ENCODE measurements at regions not wholly inside any gene's neighbourhood (a gene's known extent, or its start where the extent isn't known, plus 50 kb on each side); places are given as distances from the start of the nearest gene placed in this dataset.

DNA sequence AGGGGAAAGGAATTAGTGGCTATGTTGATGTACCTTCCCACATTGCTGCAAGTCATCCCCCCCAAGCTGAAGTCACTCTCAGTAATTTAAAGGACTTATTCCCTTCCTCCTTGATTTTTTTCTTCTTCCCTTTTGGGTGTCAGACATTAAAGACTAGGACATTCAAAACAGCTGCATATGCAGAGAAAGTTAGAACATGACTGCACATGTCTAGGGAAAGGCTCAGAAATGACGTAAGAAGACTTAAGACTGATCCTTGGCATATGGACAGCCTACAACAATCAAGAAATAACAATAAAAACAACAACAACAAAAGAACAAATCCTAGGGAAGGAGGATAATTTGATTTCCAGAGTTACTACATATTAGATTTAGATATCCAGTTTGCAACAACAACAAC is 997.5 kb downstream of the TLE4 start:
- no peak for DNase-seq

DNA sequence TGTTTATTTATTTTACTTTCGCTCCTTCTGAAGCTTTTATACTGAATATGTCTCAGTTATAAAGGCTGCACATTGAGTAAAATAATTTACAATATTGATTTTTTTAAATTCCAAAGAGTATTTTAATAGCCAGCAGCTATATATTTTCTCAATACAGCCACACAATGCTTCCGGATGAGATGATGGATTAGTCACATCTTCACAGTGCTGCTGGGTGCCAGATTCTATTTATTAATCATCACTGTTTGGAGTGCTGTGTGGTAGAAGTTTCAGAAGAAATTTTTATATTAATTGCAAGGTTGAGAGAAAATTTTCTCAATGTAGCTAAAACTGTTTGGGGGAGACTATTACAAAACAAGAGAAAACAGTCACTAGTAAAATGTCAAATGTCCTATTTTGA is 989.8 kb downstream of the TLE4 start:
- no peak for DNase-seq

DNA sequence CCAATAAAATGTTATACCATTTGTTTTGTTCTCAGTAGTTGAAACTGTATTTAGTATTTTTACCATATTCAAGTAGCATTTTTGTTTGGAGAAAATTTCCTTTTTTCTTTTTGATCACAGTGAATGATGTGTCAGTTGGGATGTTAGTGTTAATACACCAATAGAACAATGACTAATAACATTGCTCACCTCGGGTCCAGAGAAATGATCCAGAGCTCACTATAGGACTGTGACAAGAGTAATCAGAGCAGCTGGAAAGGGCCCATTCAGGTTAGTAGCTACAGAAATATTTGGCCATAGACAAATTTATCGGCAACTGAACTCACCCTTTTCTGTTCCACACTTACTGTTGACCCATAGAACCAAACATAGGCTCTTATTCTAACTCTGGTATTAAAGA is 989.2 kb downstream of the TLE4 start:
- no peak for DNase-seq

DNA sequence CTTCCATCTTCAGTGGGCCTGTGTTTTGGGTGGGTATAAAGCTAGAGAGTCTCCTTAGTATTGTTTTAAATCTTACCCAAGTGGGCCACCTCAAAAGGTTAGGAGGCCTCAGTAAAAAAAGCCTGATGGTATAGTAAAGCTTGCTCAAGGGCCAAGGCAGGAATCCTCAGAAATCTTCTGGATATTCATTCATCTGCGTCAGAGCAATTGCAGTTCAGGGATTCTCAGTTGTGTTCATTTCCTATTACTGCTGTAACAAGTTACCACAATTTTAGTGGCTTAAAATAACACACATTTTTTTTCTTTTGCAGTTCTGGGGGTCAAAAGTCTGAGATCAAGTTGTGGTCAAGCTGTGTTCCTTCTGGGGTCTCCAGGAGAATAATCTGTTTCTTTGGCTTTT is 985.5 kb downstream of the TLE4 start:
- no peak for DNase-seq

DNA sequence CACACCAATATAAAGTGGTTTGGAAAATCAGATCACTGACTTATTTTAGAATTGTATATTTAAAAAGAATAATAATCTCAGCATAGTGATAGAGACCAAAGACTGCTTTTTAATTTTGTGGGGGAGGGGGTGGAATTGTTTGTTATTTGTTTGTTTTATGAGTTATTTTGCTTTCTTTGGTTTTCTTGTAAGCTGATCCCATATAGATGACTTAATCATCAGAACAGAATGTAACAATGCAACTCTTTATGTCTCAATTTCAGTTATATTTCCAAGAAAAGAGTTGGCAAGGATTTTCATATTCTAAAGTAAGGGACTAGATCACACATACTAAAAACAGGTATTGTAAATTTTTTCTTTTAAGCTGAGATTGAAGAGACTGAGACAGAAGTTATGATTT is 984.9 kb downstream of the TLE4 start:
- no peak for DNase-seq

DNA sequence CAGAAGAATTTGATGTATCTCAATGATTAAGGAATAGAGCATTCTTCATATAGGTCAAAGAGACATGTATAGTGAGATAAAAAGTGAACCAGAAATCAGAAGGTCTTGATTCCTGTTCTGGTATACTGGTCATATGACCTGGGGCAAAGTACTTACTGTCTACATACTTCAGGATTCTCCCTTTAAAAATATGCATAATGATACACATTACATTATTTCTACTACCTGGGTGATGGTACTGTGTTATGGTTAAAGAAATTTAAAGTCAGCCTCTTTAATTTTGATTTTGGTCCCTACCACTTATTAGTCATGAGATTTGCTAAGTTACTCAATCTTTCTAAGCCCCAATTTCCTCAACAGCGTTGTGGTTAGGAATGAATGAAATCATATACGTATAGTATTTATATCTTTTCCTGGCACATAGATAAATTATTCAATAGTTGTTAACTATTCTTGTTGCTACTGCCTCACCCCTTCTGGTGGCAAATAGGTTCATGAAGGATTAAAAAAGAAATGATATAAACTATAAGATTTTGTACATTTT is 984.1 kb downstream of the TLE4 start:
- DNase-seq: no peak

DNA sequence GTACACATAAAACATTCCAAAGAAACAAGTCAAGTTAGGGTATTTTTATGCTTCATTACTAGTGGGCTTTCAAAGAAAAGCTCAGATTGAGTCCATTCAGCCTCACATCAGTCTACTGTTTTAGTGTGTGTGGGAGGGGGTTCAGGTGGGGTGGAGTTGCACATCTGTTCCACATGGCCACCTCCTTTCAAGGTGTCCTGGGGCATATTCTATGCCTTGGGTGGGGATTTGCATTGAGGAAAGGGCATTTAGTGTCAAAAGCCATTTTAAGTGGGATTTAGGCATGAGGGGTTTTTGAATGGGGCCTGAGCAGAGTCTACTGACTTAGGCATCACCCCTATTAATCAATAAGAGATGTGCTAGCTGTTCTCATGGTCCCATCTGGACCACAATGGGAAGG is 983.1 kb downstream of the TLE4 start:
- no peak for DNase-seq

DNA sequence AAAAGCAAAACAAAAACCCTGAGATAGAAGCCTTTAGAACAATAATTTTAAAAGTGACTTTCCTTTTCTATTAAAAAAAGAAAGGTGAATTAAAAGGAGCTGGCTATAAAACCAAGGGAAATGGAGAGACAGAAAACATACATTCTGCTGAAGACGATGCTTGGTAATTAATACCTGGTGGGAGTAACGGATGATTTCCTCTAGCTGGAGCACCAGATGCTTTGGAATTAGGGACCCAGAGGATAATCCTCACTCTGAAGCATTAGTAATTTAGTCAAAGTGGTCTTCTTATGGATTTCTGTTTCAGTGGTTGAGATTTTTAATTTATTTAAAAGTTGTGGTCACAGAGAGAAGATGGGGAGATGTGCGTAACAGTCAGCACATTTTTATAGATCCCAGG is 982.5 kb downstream of the TLE4 start:
- no peak for DNase-seq

DNA sequence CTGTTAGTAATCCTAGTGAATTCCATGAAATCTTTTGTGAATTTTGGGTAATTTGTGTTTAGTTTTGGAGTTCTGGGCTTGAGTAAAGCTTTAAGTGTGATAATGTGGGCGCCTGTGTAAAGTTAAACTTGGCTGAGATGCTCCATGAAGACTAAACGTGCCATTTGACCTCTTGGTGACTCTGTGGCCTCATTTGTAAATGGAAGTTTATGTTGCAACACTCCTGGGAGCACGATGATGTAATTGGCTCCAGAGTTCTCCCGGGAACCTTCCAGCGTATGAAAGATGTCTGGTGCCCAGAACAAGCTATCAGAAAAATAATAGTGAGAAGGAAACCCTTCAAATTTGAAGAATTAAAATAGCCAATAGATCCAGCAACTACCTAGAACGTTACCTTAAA is 981.2 kb downstream of the TLE4 start:
- no peak for DNase-seq

DNA sequence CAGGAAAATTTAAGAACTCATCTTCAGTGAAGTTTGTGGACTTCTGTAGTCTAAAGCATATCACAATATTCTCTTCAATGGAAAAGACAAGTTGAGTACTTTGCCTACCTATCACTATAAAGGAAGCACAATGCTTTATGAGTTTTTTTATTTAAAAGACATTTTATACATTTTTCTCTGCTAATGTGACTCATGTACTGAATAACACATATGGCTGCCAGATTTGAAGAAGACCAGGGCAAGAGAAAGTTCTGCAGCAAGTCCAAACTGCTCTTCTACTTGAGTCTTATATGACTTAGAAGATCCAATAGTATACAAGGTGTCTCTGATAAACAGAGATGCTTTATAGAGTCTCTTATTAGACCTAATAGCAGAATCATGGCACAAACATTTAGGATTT is 978.4 kb downstream of the TLE4 start:
- no peak for DNase-seq

DNA sequence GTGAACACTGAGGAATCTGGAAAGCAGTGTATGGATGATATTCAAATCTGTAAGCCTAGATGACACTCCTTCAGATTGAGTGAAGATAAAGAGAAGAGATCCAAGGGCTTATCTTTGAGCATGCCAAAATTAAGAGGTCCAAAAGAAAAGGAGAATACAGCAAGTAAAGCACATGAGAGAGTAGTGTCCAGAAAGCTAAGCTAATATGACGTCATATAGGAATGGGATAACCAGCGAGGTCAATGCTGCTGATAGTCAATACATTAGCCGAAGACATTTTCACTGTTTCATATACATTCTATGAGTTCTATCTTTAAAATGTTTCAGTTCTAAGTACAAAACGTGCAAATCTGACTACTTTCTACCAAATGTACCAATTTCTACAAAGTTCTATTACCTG is 975.8 kb downstream of the TLE4 start:
- DNase-seq: no peak

DNA sequence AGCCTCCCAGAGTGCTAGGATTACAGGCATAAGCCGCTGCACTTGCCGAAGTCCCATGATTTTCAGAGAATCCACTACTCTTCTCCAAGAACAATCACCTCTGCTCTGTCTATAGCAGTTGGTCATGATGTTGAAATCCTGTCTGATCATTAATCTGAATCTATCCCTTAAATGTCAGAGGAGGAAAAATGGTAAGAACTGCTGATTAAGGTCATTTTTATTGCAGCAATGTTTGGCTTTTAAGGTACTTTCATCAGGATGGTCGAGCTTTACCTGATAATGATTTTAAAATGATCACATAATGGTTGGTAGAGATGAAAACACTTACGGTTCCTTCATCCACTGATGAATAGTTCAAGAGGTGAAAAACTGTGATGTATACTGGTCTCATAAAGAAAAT is 968.6 kb downstream of the TLE4 start:
- DNase-seq: no peak

DNA sequence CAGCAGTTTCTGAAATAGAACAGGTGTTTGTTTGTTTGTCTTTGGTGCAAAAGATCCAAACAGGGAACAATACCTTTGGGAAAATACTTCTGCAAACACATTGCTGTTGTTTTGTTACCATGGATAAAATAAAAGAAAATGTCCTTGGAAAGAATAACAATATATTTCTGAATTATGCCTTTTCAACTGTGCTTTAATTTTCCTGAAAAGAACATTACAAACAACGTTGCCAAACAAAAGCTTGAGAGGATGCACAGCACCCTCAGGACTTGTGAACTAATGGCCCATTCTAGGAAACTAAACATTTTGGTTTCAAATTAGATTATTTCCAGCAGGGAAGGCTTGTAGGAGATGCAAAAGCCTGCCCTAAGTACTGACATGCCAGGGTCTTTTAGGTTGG is 967.2 kb downstream of the TLE4 start:
- no peak for DNase-seq

DNA sequence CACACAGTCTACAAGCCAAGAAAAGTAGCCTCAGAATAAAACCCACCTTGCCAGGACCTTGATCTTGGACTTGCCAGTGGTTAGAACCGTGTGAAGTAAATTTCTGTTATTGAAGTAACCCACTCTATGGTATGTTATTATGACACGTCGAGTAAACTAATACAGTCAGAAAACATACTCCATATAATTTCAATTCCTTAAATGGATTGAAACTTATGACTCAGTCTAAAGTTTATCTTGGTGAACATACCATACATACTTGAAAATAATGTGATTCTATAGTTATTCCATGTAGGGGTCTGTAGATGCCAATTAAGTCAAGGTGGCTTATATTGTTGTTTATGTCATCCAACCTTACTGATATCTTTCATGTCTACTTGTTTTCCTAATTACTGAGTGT is 950.7 kb downstream of the TLE4 start:
- no peak for DNase-seq

DNA sequence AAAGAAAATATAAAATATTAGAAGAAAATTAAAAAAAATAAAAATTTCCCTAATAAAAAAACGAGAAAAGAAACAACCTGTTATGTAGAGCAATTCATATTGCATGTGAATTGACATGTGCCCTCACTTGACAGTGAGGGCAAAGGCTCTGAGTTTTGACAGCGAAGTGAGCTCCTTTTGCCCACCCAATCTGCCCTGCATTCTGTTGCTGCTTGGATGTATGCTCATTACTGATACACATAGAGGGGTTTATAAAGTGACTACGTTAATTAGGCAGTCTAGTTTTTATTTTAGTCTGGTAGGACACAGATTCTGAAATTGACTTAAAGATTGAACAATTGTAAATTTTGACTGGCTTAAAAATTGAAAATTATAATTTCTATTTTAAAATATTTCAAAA is 949.4 kb downstream of the TLE4 start:
- DNase-seq: no peak

DNA sequence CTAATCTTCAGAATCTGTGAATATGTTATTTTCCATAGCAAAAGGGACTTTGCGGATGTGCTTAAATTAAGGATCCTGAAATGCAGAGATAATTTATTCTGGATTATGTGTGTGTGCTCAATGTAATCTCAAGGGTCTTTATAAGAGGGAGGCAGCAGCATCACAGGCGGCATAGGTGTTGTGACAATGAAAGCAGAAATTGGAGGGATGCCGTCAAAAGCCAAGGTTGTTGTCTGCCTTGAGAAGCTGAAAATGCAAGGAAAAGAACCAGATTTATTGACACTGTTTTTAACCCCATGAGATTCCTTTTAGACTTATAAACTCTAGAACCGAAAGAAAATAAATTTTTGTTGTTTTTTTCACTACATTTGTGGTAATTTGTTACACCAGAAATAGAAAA is 948.5 kb downstream of the TLE4 start:
- no peak for DNase-seq

DNA sequence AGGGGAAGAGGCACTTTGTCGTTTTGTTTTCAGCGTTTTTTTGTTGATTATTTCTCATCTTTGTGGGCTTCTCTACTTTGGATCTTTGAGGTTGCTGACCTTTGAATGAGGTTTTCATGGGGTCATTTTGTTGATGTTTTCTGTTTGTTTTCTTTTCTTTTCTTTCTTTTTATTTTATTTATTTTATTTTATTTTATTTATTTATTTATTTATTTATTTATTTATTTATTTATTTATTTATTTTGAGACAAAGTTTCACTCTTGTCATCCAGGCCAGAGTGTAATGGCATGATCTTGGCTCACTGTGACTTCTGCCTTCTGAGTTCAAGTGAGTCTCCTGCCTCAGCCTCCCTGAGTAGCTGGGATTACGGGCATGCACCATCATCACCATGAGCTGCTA is 946.7 kb downstream of the TLE4 start:
- DNase-seq: no peak

DNA sequence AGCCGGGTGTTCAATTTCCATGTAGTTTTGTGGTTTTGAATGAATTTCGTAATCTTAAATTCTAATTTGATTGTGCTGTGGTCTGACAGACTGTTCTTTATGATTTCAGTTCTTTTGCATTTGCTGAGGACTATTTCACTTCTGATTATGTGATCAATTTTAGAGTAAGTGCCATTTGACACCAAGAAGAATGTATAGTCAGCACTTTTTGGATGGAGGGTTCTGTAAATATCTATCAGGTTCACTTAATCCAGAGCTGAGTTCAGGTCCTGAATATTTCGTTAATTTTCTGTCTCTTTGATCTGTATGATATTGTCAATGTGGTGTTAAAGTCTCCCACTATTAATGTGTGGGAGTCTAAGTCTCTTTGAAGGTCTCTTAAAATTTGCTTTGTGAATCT is 944.9 kb downstream of the TLE4 start:
- no peak for DNase-seq

DNA sequence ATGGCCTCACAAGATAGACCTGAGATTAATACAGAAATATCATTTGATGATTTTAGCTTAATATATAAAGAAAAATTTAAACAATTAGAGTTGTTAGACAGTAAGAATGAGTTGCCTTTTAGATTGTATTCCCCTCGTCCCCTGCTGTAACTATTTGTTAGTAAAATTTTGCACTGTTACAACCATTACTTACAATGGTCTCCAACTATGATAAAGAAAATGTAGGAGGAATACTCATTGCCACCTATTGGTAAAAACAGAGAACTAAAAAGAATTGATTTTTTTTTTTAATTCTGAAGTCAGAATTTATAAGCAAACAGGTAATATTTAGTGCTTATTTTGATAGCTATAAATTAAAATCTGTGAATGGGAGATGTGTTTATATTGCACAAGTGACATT is 937.6 kb downstream of the TLE4 start:
- no peak for DNase-seq

DNA sequence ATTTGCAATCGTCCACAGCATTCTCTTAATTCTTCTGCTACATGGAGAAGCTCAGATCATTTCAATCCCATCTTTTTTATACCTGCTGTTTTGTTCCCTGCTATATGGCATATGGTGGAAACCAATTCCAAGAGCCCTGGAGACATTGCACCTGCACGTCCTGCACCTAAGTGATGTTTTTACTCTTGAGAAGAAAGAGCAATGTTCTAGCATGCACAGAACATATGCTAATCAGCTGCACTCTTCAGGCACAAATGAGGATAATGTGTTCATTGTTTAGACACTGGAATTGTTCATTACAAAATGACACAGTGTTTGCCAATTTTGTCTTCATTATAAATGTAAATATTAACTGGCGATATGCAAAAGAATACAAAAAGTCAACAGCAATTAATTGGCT is 935.8 kb downstream of the TLE4 start:
- peak; percentile 38 for DNase-seq

DNA sequence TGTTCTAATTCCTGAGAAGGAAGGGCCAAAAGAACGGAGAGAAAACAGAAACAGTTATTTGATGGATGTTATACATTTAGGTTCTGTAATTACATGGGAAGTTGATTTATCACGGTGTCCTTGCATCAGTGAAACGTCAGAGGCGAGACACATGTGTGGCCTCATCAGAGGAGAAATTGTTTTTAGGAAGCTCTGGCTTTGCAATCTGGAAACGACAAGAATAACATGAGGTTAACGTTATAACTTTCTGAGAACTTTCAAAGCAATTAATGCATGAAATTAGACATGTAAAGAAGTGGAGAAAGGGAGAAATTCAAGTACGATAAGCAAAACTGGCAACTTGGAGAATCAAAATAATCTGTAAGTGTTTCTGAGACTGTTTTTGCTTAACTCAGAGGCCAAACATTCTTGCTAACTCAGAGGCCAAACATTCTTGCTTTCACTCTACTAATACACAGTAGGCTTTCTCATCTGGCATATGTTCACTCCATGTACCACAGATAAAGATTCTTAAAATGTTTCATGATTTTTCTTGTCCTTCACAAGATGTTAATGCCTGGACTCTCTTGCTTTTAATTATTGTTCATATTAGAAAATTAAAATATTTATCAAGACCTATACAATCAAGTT is 933.0 kb downstream of the TLE4 start:
- DNase-seq: no peak

DNA sequence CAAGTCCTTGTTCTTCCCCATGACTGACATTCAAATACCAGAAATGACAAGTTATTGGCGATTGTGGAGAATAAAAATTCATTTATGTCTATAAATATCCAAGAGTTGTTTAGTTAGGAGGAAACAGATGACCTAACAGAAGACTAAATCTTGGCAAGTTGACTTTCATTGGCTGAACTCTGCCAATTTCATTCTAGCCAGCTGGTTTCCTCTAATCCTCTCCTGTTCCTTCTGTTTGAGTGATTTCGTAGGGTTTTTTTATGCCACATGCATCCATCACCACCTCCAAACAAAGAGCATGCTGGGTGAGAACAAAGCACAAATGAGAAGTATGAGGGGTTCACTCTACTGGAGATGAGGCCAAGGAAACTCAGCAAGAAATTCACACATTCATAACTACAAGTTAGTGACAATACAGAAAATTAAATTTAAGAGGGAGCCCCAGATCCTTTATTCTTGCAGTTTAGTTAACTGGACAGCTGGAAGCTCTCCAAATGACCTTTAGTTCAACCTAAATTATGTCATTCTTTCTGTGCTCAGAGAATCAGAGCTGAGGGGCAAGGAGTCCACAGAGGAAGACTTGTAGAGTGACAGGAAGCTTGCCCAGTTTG is 932.0 kb downstream of the TLE4 start:
- DNase-seq: no peak

DNA sequence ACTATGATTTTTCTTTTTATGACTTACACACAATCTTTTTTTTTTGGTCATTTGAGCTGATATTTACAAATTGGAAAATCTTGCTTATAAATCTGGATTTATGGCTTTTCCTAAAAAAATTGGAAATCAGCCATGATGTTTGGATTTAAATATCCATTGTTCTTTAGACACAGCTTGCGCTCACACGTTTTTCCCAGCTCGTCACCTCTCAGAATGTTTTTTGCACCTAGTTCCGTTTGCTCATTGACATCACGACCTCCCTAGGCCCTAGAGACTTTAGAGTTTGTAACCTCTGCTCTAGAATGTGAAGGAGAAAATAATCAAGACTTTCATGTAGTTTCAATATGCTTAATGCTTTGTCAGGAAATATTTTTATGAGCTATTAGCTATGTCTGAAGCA is 930.5 kb downstream of the TLE4 start:
- DNase-seq: no peak

DNA sequence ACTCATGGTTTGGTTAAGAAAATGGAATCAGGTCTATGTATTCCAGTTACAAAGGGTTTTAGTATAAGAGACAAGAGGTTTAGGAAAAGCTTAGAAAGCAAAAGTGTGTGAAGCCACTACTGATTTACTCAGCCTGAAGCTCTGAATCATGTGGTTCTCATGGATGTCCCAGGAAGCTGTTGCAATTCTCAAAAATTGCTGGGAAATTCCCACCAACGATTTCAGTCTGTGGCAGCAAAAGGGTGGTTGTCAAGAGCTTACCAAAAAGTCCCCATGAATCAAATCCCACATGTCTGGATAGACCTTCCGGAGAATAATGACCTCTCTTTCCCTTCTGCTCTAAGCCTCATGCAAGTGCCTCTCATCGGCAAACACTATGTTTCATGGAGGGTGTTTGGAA is 929.9 kb downstream of the TLE4 start:
- no peak for DNase-seq

DNA sequence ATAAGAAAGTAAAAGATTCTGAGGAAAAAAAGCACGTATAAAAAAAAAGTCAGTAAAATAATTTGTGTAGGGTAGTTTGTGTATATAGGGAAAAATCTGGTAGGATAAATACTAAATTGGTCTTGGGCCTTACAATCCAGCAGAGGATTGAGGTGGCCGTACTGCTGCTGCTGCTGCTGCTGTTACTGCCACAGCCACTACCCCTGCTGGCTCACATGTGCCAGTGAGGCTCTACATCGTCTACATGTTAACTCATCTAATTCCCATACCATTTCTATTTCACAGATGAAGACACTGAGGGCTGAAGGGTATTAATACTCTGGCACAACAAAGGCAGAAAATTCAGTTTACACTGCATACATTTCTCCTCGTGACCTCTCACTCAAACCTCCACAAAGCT is 928.5 kb downstream of the TLE4 start:
- no peak for DNase-seq
